GM21723 (cell line): ENCODE measurements at regions not wholly inside any gene's neighbourhood (a gene's known extent, or its start where the extent isn't known, plus 50 kb on each side); places are given as distances from the start of the nearest gene placed in this dataset.

Experiments used
- ATAC-seq: cut with Tn5 transposase; IDR thresholded peaks from one replicate; pipeline ENCODE4 v1.9.1; 2021; ENCODE audit warnings: mild to moderate bottlenecking, moderate library complexity; ENCODE audit not compliant: unreplicated experiment

GRCh38 chr3:80542456-80542855, 774.7 kb upstream of the ROBO1 start:
- ATAC-seq: no peak

DNA sequence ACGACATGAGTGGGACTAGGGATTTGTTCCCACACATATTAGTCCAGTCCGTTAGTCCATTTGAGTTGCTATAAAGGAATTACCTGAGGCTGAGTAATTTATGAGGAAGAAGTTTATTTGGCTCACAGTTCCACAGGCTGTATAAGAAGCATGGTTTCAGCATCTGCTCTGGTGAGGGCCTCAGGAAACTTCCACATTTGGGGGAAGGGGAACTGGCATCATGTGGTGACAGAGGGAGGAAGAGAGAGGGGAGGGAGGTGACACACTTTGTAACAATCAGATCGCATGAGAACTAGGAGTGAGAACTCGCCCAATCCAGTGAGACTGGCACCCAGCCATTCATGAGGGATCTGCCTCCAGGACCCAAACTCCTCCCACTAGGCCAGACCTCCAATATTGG, 769.9 kb upstream of the ROBO1 start:
- ATAC-seq: no peak

DNA sequence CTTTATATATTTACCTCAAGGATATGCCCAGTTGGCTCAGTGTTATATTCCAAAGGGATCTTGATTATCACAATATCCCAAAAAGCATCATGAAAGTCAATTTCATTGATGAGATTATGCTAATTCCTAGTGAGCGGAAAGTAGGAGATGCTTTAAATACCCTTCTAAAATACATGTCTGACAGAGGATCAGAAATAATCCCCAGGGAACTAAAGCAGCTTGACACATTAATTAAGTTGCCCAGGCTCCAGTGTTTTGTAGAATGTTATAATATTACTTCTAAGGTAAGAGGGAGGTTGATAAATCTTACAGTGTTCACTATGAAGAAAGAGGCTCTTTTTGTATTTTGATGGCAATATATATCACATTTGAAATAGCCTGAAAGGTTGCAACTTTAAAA, 767.5 kb upstream of the ROBO1 start:
- ATAC-seq: no peak

GRCh38 chr3:80533553-80533952, 765.8 kb upstream of the ROBO1 start:
- no peak for ATAC-seq

GRCh38 chr3:80526153-80526552, 758.4 kb upstream of the ROBO1 start:
- no peak for ATAC-seq

GRCh38 chr3:80521081-80521480, 753.3 kb upstream of the ROBO1 start:
- ATAC-seq: no peak

DNA sequence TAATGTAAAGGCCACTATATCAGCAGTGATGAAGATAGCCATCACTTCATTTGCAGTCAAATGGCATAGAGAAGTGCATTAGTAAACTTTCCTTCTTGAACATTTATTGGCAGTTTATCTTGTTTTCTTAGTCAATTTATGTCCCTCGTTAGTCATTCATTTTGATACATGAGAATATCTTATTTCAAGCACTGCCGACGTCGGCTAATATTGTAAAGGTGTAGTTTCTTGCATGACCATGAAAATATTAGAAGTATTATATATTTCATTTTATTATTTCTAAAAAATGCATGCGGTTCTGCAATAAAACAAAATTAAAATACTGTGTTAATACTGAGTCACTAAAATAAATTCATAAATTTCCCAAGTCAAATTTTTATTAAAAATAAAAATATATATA, 751.6 kb upstream of the ROBO1 start:
- no peak for ATAC-seq

DNA sequence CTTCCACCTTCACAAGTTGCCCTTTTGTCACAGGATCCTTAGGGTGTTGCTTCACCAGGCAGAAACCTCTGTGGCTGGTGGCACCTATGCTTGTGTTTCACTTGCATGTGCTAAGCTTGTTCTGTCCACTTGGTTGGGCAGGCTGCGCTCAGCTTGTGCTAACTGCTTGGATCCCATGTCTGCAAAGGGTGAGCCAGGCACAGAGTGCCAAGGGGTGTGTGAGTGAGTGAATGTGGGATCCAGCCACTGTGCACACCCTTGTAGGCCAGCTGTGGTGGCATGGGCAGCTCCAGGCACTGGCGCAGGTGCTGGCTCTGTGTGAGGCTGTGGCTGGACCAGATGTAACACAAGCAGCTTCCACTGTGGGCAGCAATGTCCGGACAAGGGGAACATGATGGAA, 728.7 kb upstream of the ROBO1 start:
- no peak for ATAC-seq

DNA sequence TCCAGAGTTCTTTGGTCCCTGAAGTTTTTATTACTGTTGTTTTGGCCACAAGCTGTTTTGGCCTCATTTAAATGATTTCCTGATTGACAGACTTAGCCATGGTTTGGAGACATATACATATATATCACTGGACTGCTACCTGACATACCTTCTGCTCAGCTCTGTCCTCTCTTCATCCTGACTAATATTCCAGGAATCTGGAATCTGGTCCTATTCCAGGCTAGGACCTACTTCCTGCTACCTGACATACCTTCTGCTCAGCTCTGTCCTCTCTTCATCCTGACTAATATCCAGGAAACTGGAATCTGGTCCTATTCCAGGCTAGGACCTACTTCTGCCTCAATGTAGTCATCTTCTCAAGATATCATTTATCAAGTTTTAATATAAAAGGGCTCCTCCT, 724.4 kb upstream of the ROBO1 start:
- no peak for ATAC-seq

- no peak for ATAC-seq
Observed at GRCh38 chr3:80472961-80473360, 705.2 kb upstream of the ROBO1 start.

- ATAC-seq: no peak
Observed at GRCh38 chr3:80472459-80472858, 704.7 kb upstream of the ROBO1 start.

DNA sequence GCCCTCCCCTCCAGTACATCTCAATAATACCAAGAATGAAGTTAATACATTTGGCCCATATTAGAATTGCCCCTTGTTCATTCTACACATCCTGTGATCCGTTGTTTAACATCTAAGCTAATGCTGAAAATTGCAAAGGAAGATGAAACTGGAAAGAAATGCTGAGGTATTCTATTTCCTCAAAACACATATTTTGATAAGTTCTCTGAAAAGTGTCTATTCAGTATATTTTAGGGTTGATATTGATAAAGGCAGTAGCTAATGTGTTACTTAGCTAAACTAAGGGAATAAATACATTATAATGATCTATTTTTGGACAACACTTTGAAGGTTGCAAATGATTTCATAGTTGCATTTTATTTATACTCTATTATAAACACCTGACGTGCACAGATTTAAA, 702.6 kb upstream of the ROBO1 start:
- ATAC-seq: no peak

GRCh38 chr3:80465746-80466145, 697.9 kb upstream of the ROBO1 start:
- ATAC-seq: no peak

DNA sequence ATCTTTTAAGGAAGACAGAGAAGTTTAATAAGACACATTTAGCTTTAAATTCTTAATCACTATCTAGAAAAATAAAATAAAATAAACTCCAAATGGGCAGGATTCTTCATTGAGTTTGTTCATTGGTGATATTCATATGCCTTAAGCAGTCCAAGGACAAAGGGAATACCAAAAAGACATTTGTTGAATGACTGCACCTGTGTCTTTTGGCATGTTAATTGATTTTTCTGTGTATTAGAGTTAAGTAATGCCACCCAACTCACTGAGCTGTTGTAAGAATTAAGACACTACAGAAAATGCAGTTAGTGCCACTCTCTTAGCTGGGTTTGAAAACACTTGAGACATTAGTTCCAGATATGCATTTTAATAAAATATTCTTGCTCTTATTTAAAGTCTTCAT, 683.6 kb upstream of the ROBO1 start:
- no peak for ATAC-seq

DNA sequence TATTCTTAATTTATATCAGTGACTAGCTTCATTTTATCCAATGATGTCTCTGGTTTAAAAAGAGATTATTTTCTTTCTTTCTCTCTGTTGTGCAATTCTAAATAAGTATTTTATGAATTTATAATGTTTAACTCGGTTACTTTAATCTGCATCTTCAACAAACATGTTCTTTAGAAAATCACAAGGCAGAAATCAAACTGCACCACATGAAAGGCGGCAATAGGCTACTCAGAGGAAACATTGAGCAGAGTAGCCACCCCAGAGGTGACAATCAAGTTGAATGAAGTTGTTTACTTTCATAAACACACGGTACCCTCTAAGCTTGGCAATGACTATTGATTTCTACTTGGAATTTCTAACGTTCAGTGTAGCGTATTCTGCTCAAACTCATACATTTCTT, 677.8 kb upstream of the ROBO1 start:
- ATAC-seq: no peak

DNA sequence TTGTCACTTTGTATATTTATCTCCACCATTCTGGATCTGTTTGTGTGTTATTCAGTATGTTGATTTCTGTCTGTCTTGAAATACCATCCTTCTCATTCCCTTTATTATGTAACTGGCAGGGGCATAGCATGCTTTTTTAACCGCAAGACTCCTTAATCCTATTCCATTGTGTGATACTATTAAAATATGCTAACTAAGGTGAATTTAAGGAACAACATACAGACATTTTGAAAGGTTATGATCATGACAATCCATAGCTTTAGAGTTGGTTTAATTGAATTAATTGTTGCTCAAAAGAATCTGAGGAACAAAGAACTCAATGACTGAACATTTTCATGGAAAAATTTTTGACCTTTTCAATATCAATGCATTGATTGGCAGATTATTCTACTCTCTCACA, 677.3 kb upstream of the ROBO1 start:
- no peak for ATAC-seq

DNA sequence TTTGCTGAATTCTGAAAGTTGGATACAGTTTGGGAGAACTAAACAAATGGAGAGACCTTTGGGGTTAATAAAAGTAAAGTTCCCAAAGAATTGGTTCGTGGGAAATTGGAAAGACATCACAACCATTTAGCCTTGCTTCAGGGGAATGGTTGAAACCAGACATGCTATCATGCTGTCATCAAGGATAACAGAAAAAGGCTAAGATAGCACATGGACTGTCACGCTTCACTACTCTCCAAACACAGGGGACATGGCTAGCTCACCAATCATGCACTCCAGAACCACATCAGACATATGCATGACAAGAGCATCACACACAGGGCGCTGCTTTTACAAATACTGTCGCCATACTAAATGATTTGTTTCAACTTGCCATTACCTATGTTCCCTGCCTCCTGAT, 671.7 kb upstream of the ROBO1 start:
- ATAC-seq: no peak

- ATAC-seq: no peak
Observed at GRCh38 chr3:80434366-80434765, 666.6 kb upstream of the ROBO1 start.

DNA sequence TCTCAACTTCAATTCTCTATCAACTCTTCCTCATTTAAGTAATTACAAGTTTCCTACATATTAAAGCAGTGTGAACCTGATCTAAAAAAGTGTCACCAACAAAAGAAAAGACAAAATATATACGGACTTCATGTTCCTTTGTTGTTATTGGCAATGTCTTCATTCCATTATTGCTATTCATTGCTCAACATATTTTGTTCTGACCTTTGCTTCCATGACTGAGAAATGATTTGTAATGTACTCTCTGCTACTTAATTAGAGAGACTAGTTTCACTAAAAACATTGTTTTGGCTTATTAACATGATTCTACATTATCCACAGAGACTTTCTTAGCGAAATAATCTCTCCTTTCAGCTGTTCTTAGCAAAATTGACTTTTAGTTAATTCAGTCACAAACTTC, 657.2 kb upstream of the ROBO1 start:
- ATAC-seq: no peak

DNA sequence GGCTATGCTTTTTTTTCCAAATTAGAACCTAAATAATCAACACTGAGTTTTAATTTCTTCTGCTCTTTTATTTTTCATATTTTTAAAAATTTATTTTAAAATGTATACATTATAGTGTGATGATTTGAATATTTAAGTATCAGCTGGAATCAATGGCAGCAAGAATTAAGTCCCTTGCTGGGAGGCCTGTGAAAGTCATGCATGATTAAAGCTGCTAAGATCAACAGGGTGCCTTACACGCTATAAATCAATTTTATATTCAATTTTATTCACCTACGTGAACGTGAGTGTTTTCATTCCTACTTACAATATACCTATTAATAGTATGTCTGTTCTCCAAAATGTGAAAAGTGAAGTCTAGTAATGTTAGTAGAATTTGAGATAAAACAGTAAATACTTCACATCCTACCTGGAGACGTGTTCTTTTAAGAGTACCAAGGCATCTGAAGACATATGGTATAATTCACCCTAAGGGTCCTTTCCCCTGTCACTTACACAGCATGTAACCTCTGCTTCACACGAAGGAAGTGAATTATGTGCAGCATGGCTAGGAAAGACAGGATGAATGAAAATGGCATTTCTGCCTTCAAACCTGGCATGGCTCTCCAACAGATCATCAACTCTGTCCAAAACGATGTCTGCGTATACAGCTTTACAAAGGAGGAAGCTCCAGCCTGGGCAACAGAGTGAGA, 640.4 kb upstream of the ROBO1 start:
- ATAC-seq: no peak

GRCh38 chr3:80405618-80406017, 637.8 kb upstream of the ROBO1 start:
- no peak for ATAC-seq

- no peak for ATAC-seq
Observed at GRCh38 chr3:80395023-80395422, 627.2 kb upstream of the ROBO1 start.

DNA sequence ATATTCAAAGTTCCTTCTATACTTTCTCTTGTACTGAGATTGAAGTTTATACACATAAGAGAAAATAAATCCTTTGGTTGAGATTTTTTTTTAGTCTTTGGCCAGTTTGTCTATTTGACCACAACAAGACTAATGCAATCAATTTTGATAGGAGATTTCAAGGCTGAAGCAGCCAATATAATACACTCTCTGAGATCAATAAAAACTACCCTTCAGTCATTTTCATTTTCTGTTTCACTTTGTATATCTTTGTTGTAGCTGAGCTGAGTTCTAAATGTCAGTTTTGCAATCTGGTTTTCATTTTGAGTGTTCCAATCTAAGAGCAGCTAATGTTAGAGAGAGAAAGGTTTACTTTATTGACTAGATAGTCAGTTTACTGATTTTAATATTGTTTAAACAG, 623.8 kb upstream of the ROBO1 start:
- no peak for ATAC-seq
